ENCODE measurements at regions not wholly inside any gene's neighbourhood (a gene's known extent, or its start where the extent isn't known, plus 50 kb on each side); places are given as distances from the start of the nearest gene placed in this dataset.

DNA sequence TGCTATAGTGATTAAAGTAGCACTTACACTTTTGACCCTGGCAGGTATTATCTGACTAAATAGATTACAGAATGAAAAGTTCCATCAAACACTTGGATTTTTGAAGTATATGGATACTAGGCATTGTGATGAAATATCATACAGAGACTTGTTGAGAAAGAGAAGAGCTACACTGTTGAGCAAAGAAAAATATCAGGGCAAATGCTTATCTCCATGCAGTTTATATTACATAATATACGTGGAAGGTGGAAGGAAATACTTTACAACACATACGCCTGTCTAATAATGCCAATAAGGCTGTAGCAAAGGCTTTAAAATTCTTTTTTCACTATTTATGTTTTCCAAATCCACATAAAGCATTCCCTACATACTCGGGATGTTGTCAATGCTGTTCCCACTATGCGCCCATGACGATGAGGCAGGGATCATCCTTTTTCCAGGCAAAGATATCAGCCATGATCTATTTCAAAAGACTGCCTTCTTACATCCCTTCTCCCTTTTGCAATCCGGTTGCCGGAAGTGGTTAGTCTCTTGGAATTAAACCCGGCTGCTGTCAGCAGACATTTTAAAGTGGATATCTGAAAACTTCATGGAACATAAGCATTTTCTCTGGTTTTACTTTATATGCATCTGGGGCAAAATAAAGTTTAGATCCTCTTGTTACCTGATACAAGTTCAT lies 92.6 kb upstream of the ITGA4 start:
- no peak overlapping the region for H3K4me3 Mint-ChIP-seq
- no peak overlapping the region for H3K27ac Mint-ChIP-seq
- no peaks in the 10 kb centered on the region for H3K9me3 Mint-ChIP-seq
- H3K27me3 Mint-ChIP-seq, result no peaks in the 10 kb centered on the region
- ATAC-seq (ENCODE audit: low read depth in 2 of 2) (no peak), DNase-seq (no peak)
- H3K36me3 Mint-ChIP-seq, result no peaks in the 10 kb centered on the region
- H3K4me1 Mint-ChIP-seq, result peaks cover 12 to 14% (median 13%) of the 10 kb centered on the region in 3 donors

GRCh38 chr2:181366675-181367175 lies 90.5 kb upstream of the ITGA4 start:
- Mint-ChIP-seq H3K36me3 (no peaks in the 10 kb centered on the region), H3K27me3 (no peaks in the 10 kb centered on the region), H3K9me3 (no peaks in the 10 kb centered on the region), H3K27ac (peak overlapping the region in 1 of 6 donors; percentile 51), H3K4me1 (peaks cover 15 to 22% (median 17%) of the 10 kb centered on the region in 3 donors), H3K4me3 (no peak overlapping the region)
- DNase-seq (no peak), ATAC-seq (ENCODE audit: low read depth in 2 of 2) (no peak)

DNA sequence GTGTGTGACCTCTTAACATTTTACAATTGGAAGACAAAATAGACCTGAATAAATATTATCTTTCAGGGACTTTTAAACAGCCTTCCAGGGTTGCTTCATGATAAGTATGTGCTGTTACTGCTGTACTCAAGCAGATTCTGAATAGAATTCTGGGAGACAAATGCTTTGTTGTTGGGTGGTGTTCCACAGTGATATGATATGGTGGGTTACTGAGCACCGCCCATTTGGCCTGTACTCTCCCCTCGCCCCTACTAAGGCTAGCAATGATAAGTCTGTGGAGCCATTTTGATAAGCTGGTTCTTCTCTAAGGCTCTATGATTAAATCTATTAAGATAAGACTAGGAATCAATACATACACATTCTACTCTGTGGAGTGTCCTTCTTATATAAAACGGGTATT lies 89.8 kb upstream of the ITGA4 start:
- Mint-ChIP-seq H3K4me1 (peaks cover 21 to 27% (median 22%) of the 10 kb centered on the region in 3 donors), H3K9me3 (no peaks in the 10 kb centered on the region), H3K36me3 (no peaks in the 10 kb centered on the region), H3K4me3 (no peak overlapping the region), H3K27ac (no peak overlapping the region), H3K27me3 (no peaks in the 10 kb centered on the region)
- DNase-seq (no peak), ATAC-seq (ENCODE audit: low read depth in 2 of 2) (no peak)

DNA sequence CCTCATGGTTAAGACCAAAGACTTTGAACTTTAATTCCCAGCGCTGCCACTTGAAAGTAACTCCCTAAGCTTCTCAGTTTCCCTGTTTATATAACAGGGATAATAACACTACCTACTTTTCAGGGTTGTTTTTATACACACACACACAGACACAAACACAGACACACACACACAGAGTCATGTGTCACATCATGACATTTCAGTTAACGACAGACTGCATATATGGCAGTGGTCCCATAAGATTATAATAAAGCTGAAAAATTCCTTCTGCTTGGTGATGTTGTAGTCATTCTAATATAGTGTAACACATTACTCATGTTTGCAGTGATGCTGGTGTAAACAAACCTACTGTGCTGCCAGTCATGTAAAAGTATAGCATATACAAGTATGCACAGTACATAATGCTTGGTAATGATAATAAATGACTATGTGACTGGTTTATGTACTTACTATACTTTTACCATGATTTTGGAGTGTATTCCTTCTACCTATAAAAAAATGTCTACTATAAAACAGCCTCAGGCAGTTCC lies 89.2 kb upstream of the ITGA4 start:
- Mint-ChIP-seq H3K27me3 (no peaks in the 10 kb centered on the region), H3K9me3 (no peaks in the 10 kb centered on the region), H3K4me1 (peaks cover 22 to 27% (median 26%) of the 10 kb centered on the region in 3 donors), H3K27ac (no peak overlapping the region), H3K36me3 (no peaks in the 10 kb centered on the region), H3K4me3 (no peak overlapping the region)
- DNase-seq (no peak), ATAC-seq (ENCODE audit: low read depth in 2 of 2) (no peak)

- Mint-ChIP-seq H3K27me3 (no peaks in the 10 kb centered on the region), H3K27ac (no peak overlapping the region), H3K36me3 (no peaks in the 10 kb centered on the region), H3K4me3 (no peak overlapping the region), H3K4me1 (peaks cover 24 to 30% (median 27%) of the 10 kb centered on the region in 3 donors), H3K9me3 (no peaks in the 10 kb centered on the region)
- no peak for DNase-seq
- no peak for ATAC-seq (ENCODE audit: low read depth in 2 of 2)
Measured at GRCh38 chr2:181370126-181370525, 87.1 kb upstream of the ITGA4 start.

GRCh38 chr2:181371195-181371594 lies 86.0 kb upstream of the ITGA4 start:
- Mint-ChIP-seq H3K27me3 (no peaks in the 10 kb centered on the region), H3K9me3 (peaks cover 0 to under 1% (median 0%) of the 10 kb centered on the region in 7 donors), H3K4me1 (peaks cover 29 to 38% (median 35%) of the 10 kb centered on the region in 3 donors), H3K27ac (peak overlapping the region in 3 of 6 donors; percentile 17 to 59 (median 40)), H3K36me3 (no peaks in the 10 kb centered on the region), H3K4me3 (no peak overlapping the region)
- ATAC-seq (ENCODE audit: low read depth in 2 of 2) (no peak), DNase-seq (no peak)

- Mint-ChIP-seq H3K27ac (peak overlapping the region in 5 of 6 donors; percentile 1 to 69 (median 56)), H3K4me3 (peak overlapping the region in 1 of 8 donors; percentile 17), H3K36me3 (no peaks in the 10 kb centered on the region), H3K27me3 (no peaks in the 10 kb centered on the region), H3K4me1 (peaks cover 35 to 45% (median 39%) of the 10 kb centered on the region in 3 donors), H3K9me3 (peaks cover 0 to 4% (median 0%) of the 10 kb centered on the region in 7 donors)
- DNase-seq (no peak), ATAC-seq (ENCODE audit: low read depth in 2 of 2) (no peak)
Measured at GRCh38 chr2:181371782-181372645, 85.2 kb upstream of the ITGA4 start.

DNA sequence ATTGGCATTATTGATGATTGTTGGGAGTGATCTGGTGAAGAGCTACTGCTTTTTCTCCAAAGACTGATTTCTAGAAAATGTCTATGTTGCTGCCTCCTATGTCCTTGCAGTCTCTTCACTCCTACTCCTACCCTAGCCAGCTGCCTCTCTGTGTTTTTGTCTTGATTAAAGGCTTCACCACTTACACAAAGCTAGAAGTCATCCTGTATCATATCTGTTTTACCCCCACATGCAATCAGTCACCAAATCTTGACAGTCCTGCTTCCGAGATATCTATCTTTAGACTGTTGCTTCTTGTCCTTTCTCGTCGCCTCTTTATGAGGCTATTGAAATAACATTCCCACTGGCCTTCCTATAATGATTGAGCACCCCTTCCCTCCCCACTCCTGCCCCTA lies 84.5 kb upstream of the ITGA4 start:
- Mint-ChIP-seq H3K9me3 (peaks cover 0 to 4% (median 0%) of the 10 kb centered on the region in 7 donors), H3K4me1 (peaks cover 35 to 45% (median 42%) of the 10 kb centered on the region in 3 donors), H3K4me3 (peak overlapping the region in 1 of 8 donors; percentile 53), H3K36me3 (no peaks in the 10 kb centered on the region), H3K27me3 (no peaks in the 10 kb centered on the region), H3K27ac (peak overlapping the region in 4 of 6 donors; percentile 8 to 69 (median 44))
- no peak for DNase-seq
- no peak for ATAC-seq (ENCODE audit: low read depth in 2 of 2)

DNA sequence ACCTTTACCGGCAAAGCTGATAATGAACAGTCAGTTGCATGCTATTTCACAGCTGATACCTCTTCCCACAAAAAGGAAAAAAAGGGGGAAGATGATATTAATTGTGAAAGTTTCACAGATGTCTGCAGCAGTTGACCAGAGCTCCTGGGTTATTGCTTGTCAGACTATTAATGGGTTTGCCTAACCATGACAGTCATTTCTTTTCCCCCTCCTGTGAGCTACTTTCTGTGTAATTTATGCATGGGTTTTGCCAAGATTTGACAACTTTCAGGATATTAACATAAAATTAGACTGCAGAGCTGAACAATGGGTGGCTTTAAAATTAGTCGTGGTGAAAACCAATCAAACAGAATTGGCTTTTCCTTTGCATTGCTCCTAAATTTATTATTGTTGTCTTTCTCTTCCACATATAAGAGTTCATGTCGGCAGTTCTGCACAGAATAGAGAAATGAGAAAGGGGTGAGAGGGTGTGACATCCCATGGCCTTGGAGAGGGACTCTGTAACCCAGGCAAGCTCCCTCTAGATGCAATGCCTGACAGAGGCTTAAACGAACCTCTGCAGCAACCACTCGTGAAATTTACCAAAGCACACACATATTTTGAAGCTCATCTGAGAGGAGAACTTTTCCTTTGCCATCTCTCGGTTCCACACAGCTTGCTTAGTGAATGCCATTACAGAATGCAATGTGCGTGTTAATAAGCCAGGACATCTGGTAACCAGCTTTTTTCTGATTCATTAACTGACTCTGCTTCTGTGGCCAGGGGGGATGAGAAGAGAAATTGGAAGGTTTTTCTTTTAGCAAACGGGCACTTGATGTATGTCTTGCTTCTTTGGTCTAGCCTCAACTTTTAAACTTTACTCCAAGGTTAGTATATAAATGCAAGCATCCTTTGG lies 82.2 kb upstream of the ITGA4 start:
- Mint-ChIP-seq H3K36me3 (no peaks in the 10 kb centered on the region), H3K27ac (no peak overlapping the region), H3K4me3 (peak overlapping the region in 1 of 8 donors; percentile 51), H3K27me3 (no peaks in the 10 kb centered on the region), H3K4me1 (peaks cover 32 to 46% (median 45%) of the 10 kb centered on the region in 3 donors), H3K9me3 (peaks cover 0 to 4% (median 0%) of the 10 kb centered on the region in 7 donors)
- ATAC-seq (ENCODE audit: low read depth in 2 of 2) (peak; percentile 47 to 57), DNase-seq (no peak)

DNA sequence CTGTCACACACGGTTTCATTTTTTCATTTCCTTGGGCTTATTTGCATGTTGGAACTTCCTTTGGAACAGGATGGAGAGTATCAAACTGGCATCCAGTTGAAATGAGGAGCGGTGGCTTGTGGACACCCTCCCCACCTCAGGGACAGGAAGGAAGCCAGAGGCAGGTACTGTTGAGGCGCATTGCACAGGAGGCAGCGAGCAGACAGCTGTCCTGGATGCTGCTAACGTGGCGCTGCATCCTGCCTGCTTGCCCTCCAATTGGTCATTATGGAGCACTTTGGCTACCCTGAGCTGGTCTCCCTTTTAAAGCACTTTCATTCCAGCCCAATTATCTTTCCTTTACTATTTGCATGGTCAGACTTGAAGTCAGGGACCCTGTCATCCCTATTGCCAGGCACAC lies 80.7 kb upstream of the ITGA4 start:
- peaks cover 0 to 4% (median 0%) of the 10 kb centered on the region in 7 donors for H3K9me3 Mint-ChIP-seq
- no peak for ATAC-seq (ENCODE audit: low read depth in 2 of 2)

GRCh38 chr2:181376999-181377398 lies 80.2 kb upstream of the ITGA4 start:
- H3K9me3 Mint-ChIP-seq, result peaks cover 0 to 4% (median 0%) of the 10 kb centered on the region in 7 donors
- no peaks in the 10 kb centered on the region for H3K36me3 Mint-ChIP-seq
- H3K27me3 Mint-ChIP-seq, result no peaks in the 10 kb centered on the region
- no peak for ATAC-seq (ENCODE audit: low read depth in 2 of 2)
- no peak overlapping the region for H3K4me3 Mint-ChIP-seq
- no peak for DNase-seq
- peak overlapping the region in 3 of 6 donors; percentile 23 to 62 (median 28) for H3K27ac Mint-ChIP-seq
- H3K4me1 Mint-ChIP-seq, result peaks cover 28 to 41% (median 34%) of the 10 kb centered on the region in 3 donors

More for the DNA sequence above, 80.7 kb upstream of the ITGA4 start:
- no peak for DNase-seq
- Mint-ChIP-seq H3K36me3 (no peaks in the 10 kb centered on the region), H3K4me1 (peaks cover 32 to 44% (median 39%) of the 10 kb centered on the region in 3 donors), H3K4me3 (no peak overlapping the region), H3K27ac (peak overlapping the region in 3 of 6 donors; percentile 23 to 62 (median 28)), H3K27me3 (no peaks in the 10 kb centered on the region)

- no peak for ATAC-seq (ENCODE audit: low read depth in 2 of 2)
- DNase-seq, result no peak
- H3K4me3 Mint-ChIP-seq, result no peak overlapping the region
- no peaks in the 10 kb centered on the region for H3K36me3 Mint-ChIP-seq
- peaks cover 0 to 4% (median 1%) of the 10 kb centered on the region in 7 donors for H3K9me3 Mint-ChIP-seq
- H3K27me3 Mint-ChIP-seq, result no peaks in the 10 kb centered on the region
- peaks cover 19 to 39% (median 25%) of the 10 kb centered on the region in 3 donors for H3K4me1 Mint-ChIP-seq
- H3K27ac Mint-ChIP-seq, result no peak overlapping the region
Measured at GRCh38 chr2:181378491-181378890, 78.7 kb upstream of the ITGA4 start.

Data from naive B cell (primary cell).